ENCODE measurements at regions not wholly inside any gene's neighbourhood (a gene's known extent, or its start where the extent isn't known, plus 50 kb on each side); places are given as distances from the start of the nearest gene placed in this dataset.

- no peak for TF ChIP-seq RAD21 (IDR thresholded peaks at IDR 0.05 in 1 of 2, conservative IDR thresholded peaks at IDR 0.05 in 1 of 2; ENCODE audit: low read depth in 2 of 2, low read length in 2 of 2)
- no peak for TF ChIP-seq TCF12 (IDR thresholded peaks at IDR 0.05; ENCODE audit: low read depth, low read length)
- TF ChIP-seq EP300 (IDR thresholded peaks at IDR 0.05; ENCODE audit: borderline replicate concordance in 1 of 2, low read depth in 2 of 2, low read length in 2 of 2) = no peak
Observed at GRCh38 chr2:187934692-187935091, 357.0 kb upstream of the GULP1 start (continued).

Data from H1 (cell line).